Panc1 (cell line): ENCODE measurements at regions not wholly inside any gene's neighbourhood (a gene's known extent, or its start where the extent isn't known, plus 50 kb on each side); places are given as distances from the start of the nearest gene placed in this dataset.

ENCODE experiments used
- ATAC-seq: fragments of 200-7000 bp; cut with Tn5 transposase; 2 replicates; pipeline ENCODE4 v1.9.1; 2020; ENCODE audit warnings: mild to moderate bottlenecking, moderate library complexity
- BruUV-seq: library from RNA; stranded (reverse); fragments of 400-500 nt; replicated peaks from 2 replicates; lab custom pipeline; 2021; lab: Mats Ljungman, UMichigan
- CTCF ChIA-PET: fragments of 300-600 bp; sonication (Branson Sonifier 250); formaldehyde crosslinking; loops from one replicate; lab custom pipeline; 2022; ENCODE audit warnings: antibody characterized with exemption; lab: Charles Lee
- POLR2A ChIA-PET: fragments of 300-600 bp; sonication (Branson Sonifier 250); formaldehyde crosslinking; loops from one replicate; lab custom pipeline; 2022; ENCODE audit warnings: antibody characterized with exemption; lab: Charles Lee
- DNase-seq: peaks from one replicate; pipeline ENCODE4 v3.0.0-alpha.2; 2010; ENCODE audit warnings: low read depth, low spot score
- H3K27ac ChIP-seq: 2 replicates; pipeline ENCODE4 v1.5.1; 2011; ENCODE audit warnings: mild to moderate bottlenecking, low read length, inconsistent platforms
- H3K27me3 ChIP-seq: fragments of 200-500 bp; sonication (Bioruptor generic); 2 replicates; pipeline ENCODE4 v1.6.0; 2014; ENCODE audit warnings: low read length, inconsistent platforms; ENCODE audit not compliant: control insufficient read depth, insufficient read depth
- H3K36me3 ChIP-seq: fragments of 200-500 bp; sonication (Bioruptor generic); 2 replicates; pipeline ENCODE4 v1.5.1; 2014; ENCODE audit warnings: inconsistent platforms, mild to moderate bottlenecking, low read length, moderate library complexity; ENCODE audit not compliant: control insufficient read depth, insufficient read depth
- H3K4me1 ChIP-seq: 2 replicates; pipeline ENCODE4 v1.5.1; 2011; ENCODE audit warnings: inconsistent platforms, mild to moderate bottlenecking, low read length, moderate library complexity; ENCODE audit not compliant: control insufficient read depth, insufficient read depth
- H3K4me3 ChIP-seq, 2 experiments: 2 replicates each; pipeline ENCODE4 v1.5.1; 2011 to 2012; ENCODE audit warnings: low read depth in 2 of 2, low read length in 2 of 2, mild to moderate bottlenecking in 2 of 2, inconsistent platforms in 1 of 2, moderate library complexity in 1 of 2
- H3K9me3 ChIP-seq: fragments of 200-500 bp; sonication (Bioruptor generic); 2 replicates; pipeline ENCODE4 v1.5.1; 2014; ENCODE audit warnings: low read depth, mild to moderate bottlenecking, inconsistent platforms, low read length, moderate library complexity; ENCODE audit not compliant: control insufficient read depth, insufficient read depth
- POLR2AphosphoS5 ChIP-seq: IDR thresholded peaks from 2 replicates; pipeline ENCODE4 v1.6.1; 2012; ENCODE audit warnings: mild to moderate bottlenecking, low read depth, low read length, moderate library complexity
- SIN3A ChIP-seq: IDR thresholded peaks from 2 replicates; pipeline ENCODE4 v1.6.1; 2012; ENCODE audit warnings: low read depth, mild to moderate bottlenecking, low read length, moderate library complexity, borderline replicate concordance; ENCODE audit not compliant: insufficient read depth
- TCF7L2 ChIP-seq: IDR thresholded peaks from 2 replicates; pipeline ENCODE4 v1.6.1; 2011; ENCODE audit warnings: mild to moderate bottlenecking, low read depth, low read length, inconsistent platforms
- in situ Hi-C: cut with HindIII; loops from 2 replicates; pipeline ENCODE4 v1.10.0; 2016; ENCODE audit warnings: low sequenced_read_pairs, low pct_unique_long_range_greater_than_20kb
- intact Hi-C: fragments of 100-400 bp; cut with micrococcal nuclease; formaldehyde crosslinking; loops from one replicate; pipeline ENCODE4 v1.10.0; 2022; ENCODE audit not compliant: unreplicated experiment
- TF ChIP-seq, protein P1 (sequence below), 2 experiments: IDR thresholded peaks; 2 replicates each; pipeline ENCODE4 v1.6.1; 2011 to 2012; ENCODE audit warnings: low read depth in 2 of 2, control low read depth in 1 of 2, low read length in 1 of 2, mild to moderate bottlenecking in 1 of 2, moderate library complexity in 1 of 2; ENCODE audit not compliant: insufficient read depth in 1 of 2
- TF ChIP-seq, protein P2 (sequence below): fragments of 450-650 bp; IDR thresholded peaks from 2 replicates; pipeline ENCODE4 v1.5.1; 2017; ENCODE audit warnings: mild to moderate bottlenecking

GRCh38 chr2:123095219-123095835, 929.8 kb upstream of the CNTNAP5 start:
- POLR2A ChIA-PET = no interaction called here
- Histone ChIP-seq H3K4me1 (no peaks in the 10 kb centered on the region), H3K27ac (no peak overlapping the region), H3K4me3 (no peak overlapping the region), H3K9me3 (no peaks in the 10 kb centered on the region), H3K36me3 (no peaks in the 10 kb centered on the region), H3K27me3 (no peaks in the 10 kb centered on the region)
- DNase-seq (no peak), ATAC-seq (no peak)
- CTCF ChIA-PET = no interaction called here
- intact Hi-C loops (no loop called here), in situ Hi-C loops (no loop called here)
- TF ChIP-seq SIN3A (no peak), POLR2AphosphoS5 (no peak), TCF7L2 (no peak)
- TF ChIP-seq, protein P1, sequence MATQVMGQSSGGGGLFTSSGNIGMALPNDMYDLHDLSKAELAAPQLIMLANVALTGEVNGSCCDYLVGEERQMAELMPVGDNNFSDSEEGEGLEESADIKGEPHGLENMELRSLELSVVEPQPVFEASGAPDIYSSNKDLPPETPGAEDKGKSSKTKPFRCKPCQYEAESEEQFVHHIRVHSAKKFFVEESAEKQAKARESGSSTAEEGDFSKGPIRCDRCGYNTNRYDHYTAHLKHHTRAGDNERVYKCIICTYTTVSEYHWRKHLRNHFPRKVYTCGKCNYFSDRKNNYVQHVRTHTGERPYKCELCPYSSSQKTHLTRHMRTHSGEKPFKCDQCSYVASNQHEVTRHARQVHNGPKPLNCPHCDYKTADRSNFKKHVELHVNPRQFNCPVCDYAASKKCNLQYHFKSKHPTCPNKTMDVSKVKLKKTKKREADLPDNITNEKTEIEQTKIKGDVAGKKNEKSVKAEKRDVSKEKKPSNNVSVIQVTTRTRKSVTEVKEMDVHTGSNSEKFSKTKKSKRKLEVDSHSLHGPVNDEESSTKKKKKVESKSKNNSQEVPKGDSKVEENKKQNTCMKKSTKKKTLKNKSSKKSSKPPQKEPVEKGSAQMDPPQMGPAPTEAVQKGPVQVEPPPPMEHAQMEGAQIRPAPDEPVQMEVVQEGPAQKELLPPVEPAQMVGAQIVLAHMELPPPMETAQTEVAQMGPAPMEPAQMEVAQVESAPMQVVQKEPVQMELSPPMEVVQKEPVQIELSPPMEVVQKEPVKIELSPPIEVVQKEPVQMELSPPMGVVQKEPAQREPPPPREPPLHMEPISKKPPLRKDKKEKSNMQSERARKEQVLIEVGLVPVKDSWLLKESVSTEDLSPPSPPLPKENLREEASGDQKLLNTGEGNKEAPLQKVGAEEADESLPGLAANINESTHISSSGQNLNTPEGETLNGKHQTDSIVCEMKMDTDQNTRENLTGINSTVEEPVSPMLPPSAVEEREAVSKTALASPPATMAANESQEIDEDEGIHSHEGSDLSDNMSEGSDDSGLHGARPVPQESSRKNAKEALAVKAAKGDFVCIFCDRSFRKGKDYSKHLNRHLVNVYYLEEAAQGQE (IDR thresholded peaks at IDR 0.05; ENCODE audit: insufficient read depth in 1 of 2, low read depth in 2 of 2, low read length in 1 of 2) = no peak
- TF ChIP-seq, protein P2, sequence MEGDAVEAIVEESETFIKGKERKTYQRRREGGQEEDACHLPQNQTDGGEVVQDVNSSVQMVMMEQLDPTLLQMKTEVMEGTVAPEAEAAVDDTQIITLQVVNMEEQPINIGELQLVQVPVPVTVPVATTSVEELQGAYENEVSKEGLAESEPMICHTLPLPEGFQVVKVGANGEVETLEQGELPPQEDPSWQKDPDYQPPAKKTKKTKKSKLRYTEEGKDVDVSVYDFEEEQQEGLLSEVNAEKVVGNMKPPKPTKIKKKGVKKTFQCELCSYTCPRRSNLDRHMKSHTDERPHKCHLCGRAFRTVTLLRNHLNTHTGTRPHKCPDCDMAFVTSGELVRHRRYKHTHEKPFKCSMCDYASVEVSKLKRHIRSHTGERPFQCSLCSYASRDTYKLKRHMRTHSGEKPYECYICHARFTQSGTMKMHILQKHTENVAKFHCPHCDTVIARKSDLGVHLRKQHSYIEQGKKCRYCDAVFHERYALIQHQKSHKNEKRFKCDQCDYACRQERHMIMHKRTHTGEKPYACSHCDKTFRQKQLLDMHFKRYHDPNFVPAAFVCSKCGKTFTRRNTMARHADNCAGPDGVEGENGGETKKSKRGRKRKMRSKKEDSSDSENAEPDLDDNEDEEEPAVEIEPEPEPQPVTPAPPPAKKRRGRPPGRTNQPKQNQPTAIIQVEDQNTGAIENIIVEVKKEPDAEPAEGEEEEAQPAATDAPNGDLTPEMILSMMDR = no peak
- no TSS peak for BruUV-seq

DNA sequence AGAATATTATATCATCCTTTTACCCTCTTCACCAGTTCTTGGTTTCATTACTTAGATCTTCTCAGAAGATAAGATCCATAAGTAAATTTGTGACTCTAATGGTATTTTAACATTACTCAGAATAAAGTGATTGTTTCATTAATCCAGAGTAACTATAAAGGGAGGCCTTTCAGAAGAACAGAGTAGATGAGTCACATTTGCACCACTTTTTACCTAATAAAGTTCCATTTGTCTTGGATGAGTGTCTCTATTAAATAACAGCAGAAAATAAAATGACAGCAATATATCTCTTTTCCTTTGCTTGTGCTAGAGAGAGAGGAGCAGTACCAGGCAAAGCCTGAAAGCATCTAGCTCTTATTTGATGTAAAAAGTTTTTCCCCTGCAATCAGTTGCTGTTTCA, 926.5 kb upstream of the CNTNAP5 start:
- BruUV-seq = no TSS peak
- Histone ChIP-seq H3K27ac (no peak overlapping the region), H3K9me3 (no peaks in the 10 kb centered on the region), H3K27me3 (no peaks in the 10 kb centered on the region), H3K36me3 (no peaks in the 10 kb centered on the region), H3K4me3 (no peak overlapping the region), H3K4me1 (no peaks in the 10 kb centered on the region)
- TF ChIP-seq, protein P1 (IDR thresholded peaks at IDR 0.05; ENCODE audit: insufficient read depth in 1 of 2, low read depth in 2 of 2, low read length in 1 of 2) = no peak
- no peak for TF ChIP-seq TCF7L2
- no peak for TF ChIP-seq SIN3A
- ChIA-PET POLR2A (no interaction called here), CTCF (no interaction called here)
- in situ Hi-C loops = no loop called here
- DNase-seq (no peak), ATAC-seq (no peak)
- intact Hi-C loops = no loop called here
